Neural cell (in vitro differentiated cells): ENCODE measurements at regions not wholly inside any gene's neighbourhood (a gene's known extent, or its start where the extent isn't known, plus 50 kb on each side); places are given as distances from the start of the nearest gene placed in this dataset.

Source experiments
- H2AFZ ChIP-seq: fragments of 200-600, 300-800 bp; sonication (generic), shearing (Covaris generic); 2 replicates; pipeline ENCODE4 v1.6.0; 2014; ENCODE audit warnings: low read depth, mild to moderate bottlenecking, antibody characterized with exemption, low read length, moderate library complexity
- H3F3A ChIP-seq: fragments of 200-600 bp; shearing (Covaris generic); 2 replicates; pipeline ENCODE4 v1.6.1; 2016; ENCODE audit warnings: mild to moderate bottlenecking, moderate library complexity, mixed read lengths, antibody characterized with exemption, low read length; ENCODE audit not compliant: insufficient read depth, poor library complexity, severe bottlenecking
- H3K27ac ChIP-seq: fragments of 200-600, 300-800 bp; sonication (generic), shearing (Covaris generic); 2 replicates; pipeline ENCODE4 v1.5.1; 2014; ENCODE audit warnings: mild to moderate bottlenecking, low read length, moderate library complexity
- H3K27me3 ChIP-seq: fragments of 300-800, 200-600 bp; sonication (generic), shearing (Covaris generic); 2 replicates; pipeline ENCODE4 v1.6.0; 2014; ENCODE audit warnings: mild to moderate bottlenecking, low read depth, low read length, moderate library complexity; ENCODE audit not compliant: insufficient read depth
- H3K36me3 ChIP-seq: fragments of 300-800, 200-600 bp; sonication (generic), shearing (Covaris generic); 2 replicates; pipeline ENCODE4 v1.5.1; 2014; ENCODE audit warnings: mild to moderate bottlenecking, antibody characterized with exemption, low read length, moderate library complexity; ENCODE audit not compliant: insufficient read depth
- H3K4me2 ChIP-seq: fragments of 300-800, 200-600 bp; sonication (generic), shearing (Covaris generic); 2 replicates; pipeline ENCODE4 v1.6.0; 2014; ENCODE audit warnings: mild to moderate bottlenecking, low read length
- H3K4me3 ChIP-seq: fragments of 300-800, 200-600 bp; sonication (generic), shearing (Covaris generic); 2 replicates; pipeline ENCODE4 v1.5.1; 2014; ENCODE audit warnings: mild to moderate bottlenecking, low read length, moderate library complexity
- H3K79me2 ChIP-seq: fragments of 200-600 bp; shearing (Covaris generic); replicated peaks from 2 replicates; pipeline ENCODE4 v1.6.0; 2014; ENCODE audit warnings: mild to moderate bottlenecking, low read length, moderate library complexity; ENCODE audit not compliant: insufficient read depth
- H3K9ac ChIP-seq: fragments of 300-800, 200-600 bp; sonication (generic), shearing (Covaris generic); 2 replicates; pipeline ENCODE4 v1.6.1; 2016; ENCODE audit warnings: mild to moderate bottlenecking, low read length, mixed read lengths
- H3K9me2 ChIP-seq: fragments of 200-600 bp; shearing (Covaris generic); 2 replicates; pipeline ENCODE4 v1.6.1; 2016; ENCODE audit warnings: mild to moderate bottlenecking, low read length, mixed read lengths; ENCODE audit not compliant: insufficient read depth
- H3K9me3 ChIP-seq: fragments of 200-600, 300-800 bp; sonication (generic), shearing (Covaris generic); 2 replicates; pipeline ENCODE4 v1.6.1; 2016; ENCODE audit warnings: mild to moderate bottlenecking, mixed run types, low read length, moderate library complexity, mixed read lengths
- H4K20me1 ChIP-seq: fragments of 200-600 bp; shearing (Covaris generic); 2 replicates; pipeline ENCODE4 v1.6.1; 2016; ENCODE audit warnings: mild to moderate bottlenecking, mixed run types; ENCODE audit not compliant: insufficient read depth
- CTCF ChIP-seq: fragments of 450-650 bp; IDR thresholded peaks from 2 replicates; pipeline ENCODE4 v1.5.1; 2014; ENCODE audit warnings: antibody characterized with exemption, mild to moderate bottlenecking, moderate library complexity; ENCODE audit not compliant: poor library complexity, severe bottlenecking
- EP300 ChIP-seq: fragments of 450-650 bp; conservative IDR thresholded peaks from 2 replicates; pipeline ENCODE4 v1.6.1; 2014; ENCODE audit warnings: antibody characterized with exemption, mild to moderate bottlenecking, moderate library complexity; ENCODE audit not compliant: poor library complexity, severe bottlenecking
- EZH2 ChIP-seq: fragments of 200-600, 300-800 bp; shearing (Covaris generic), sonication (generic); IDR thresholded peaks from 2 replicates; pipeline ENCODE4 v1.6.1; 2014; ENCODE audit warnings: antibody characterized with exemption, low read length, borderline replicate concordance, mild to moderate bottlenecking; ENCODE audit not compliant: insufficient read depth, poor library complexity, severe bottlenecking
- MXI1 ChIP-seq: fragments of 450-650 bp; conservative IDR thresholded peaks from 2 replicates; pipeline ENCODE4 v1.6.1; 2014; ENCODE audit warnings: antibody characterized with exemption, mild to moderate bottlenecking; ENCODE audit not compliant: poor library complexity, severe bottlenecking
- POLR2AphosphoS5 ChIP-seq: IDR thresholded peaks from 2 replicates; pipeline ENCODE4 v1.6.1; 2012
- RAD21 ChIP-seq: fragments of 450-650 bp; conservative IDR thresholded peaks from 2 replicates; pipeline ENCODE4 v1.6.1; 2014; ENCODE audit warnings: antibody characterized with exemption, mild to moderate bottlenecking, moderate library complexity
- REST ChIP-seq: IDR thresholded peaks from 2 replicates; pipeline ENCODE4 v1.6.1; 2012; ENCODE audit warnings: borderline replicate concordance
- SMC3 ChIP-seq: fragments of 450-650 bp; conservative IDR thresholded peaks from 2 replicates; pipeline ENCODE4 v1.6.1; 2014; ENCODE audit warnings: antibody characterized with exemption, mild to moderate bottlenecking, moderate library complexity; ENCODE audit not compliant: poor library complexity
- TAF1 ChIP-seq: IDR thresholded peaks from 2 replicates; pipeline ENCODE4 v1.6.1; 2012; ENCODE audit warnings: low read depth

DNA sequence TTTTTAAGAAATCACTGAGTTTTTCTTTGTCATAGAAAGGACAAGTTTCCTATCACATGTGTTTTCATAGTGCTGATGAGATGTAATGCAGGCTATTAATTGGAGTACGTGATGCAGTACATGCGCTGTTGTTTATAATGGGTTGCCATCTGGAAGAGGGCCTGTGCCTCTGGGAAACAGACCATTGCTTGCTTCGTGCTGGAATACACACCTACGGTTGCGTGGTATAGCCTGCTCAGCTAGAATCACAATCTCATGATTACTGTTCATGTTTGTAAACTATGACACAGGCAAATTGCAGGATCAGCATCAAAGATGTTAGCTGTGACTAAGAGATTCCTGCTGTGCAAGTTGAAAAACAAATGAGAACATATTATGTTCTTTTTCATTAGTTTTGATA lies 107.2 kb upstream of the STEAP1B start:
- H4K20me1 ChIP-seq = no peaks in the 10 kb centered on the region
- no peak overlapping the region for H3K27ac ChIP-seq
- no peak overlapping the region for H3K9ac ChIP-seq
- H3K9me3 ChIP-seq = no peaks in the 10 kb centered on the region
- H3K4me3 ChIP-seq = no peak overlapping the region
- H3K27me3 ChIP-seq = no peaks in the 10 kb centered on the region
- H3K79me2 ChIP-seq = no peaks in the 10 kb centered on the region
- TF ChIP-seq SMC3 (no peak), CTCF (no peak), TAF1 (no peak), MXI1 (no peak), EZH2 (no peak), POLR2AphosphoS5 (no peak), EP300 (no peak), REST (no peak), RAD21 (no peak)
- no peaks in the 10 kb centered on the region for H3K36me3 ChIP-seq
- H2AFZ ChIP-seq = no peak overlapping the region
- H3K9me2 ChIP-seq = no peaks in the 10 kb centered on the region
- H3K4me2 ChIP-seq = no peak overlapping the region
- H3F3A ChIP-seq = no peaks in the 10 kb centered on the region

GRCh38 chr7:22604246-22604645 lies 104.3 kb upstream of the STEAP1B start:
- H3K36me3 ChIP-seq = no peaks in the 10 kb centered on the region

More at GRCh38 chr7:22604246-22604645, 104.3 kb upstream of the STEAP1B start:
- Histone ChIP-seq H2AFZ (no peak overlapping the region), H3K9me2 (no peaks in the 10 kb centered on the region), H3K9ac (no peak overlapping the region), H3K9me3 (no peaks in the 10 kb centered on the region), H3K27ac (no peak overlapping the region), H3K4me2 (no peak overlapping the region), H3K79me2 (no peaks in the 10 kb centered on the region), H3K4me3 (no peak overlapping the region), H3K27me3 (no peaks in the 10 kb centered on the region), H3F3A (no peaks in the 10 kb centered on the region), H4K20me1 (no peaks in the 10 kb centered on the region)
- TF ChIP-seq SMC3 = no peak
- TF ChIP-seq TAF1 = no peak
- TF ChIP-seq MXI1 = no peak
- TF ChIP-seq POLR2AphosphoS5 = no peak
- TF ChIP-seq EZH2 = no peak
- TF ChIP-seq REST = no peak
- TF ChIP-seq CTCF = no peak
